WTC11 (cell line): ENCODE measurements at regions not wholly inside any gene's neighbourhood (a gene's known extent, or its start where the extent isn't known, plus 50 kb on each side); places are given as distances from the start of the nearest gene placed in this dataset.

ENCODE experiments used
- ATF6 ChIP-seq: sonication (generic); formaldehyde crosslinking; IDR thresholded peaks from 2 replicates; pipeline ENCODE4 v1.8.1; 2023; ENCODE audit warnings: mild to moderate bottlenecking, missing genetic modification reagents
- CTCF ChIP-seq: fragments of 200-600 bp; IDR thresholded peaks from 2 replicates; pipeline ENCODE4 v1.8.0; 2022; ENCODE audit warnings: antibody characterized with exemption

DNA sequence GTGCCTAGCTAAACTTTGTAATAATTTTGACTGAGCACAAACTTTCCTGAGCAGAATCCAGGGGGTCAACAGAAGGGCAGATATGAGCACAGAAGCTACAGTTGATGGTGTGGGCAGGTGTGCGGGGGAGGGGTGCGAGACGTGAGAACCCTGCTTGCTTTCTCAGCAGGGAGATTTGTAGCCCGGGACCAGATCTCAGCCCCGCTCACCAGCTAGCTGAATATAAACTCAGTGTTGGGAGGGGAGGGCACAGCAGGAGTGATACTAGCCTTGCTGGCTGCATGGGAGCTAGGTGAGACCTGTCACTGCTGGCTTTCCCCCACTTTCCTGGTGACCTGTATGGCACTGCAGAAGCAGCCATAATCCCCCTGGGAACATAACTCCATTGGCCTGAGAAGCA lies 83.4 kb downstream of the CLDN1 start:
- TF ChIP-seq ATF6 (CRISPR knock-in tag) (no peak), CTCF (no peak)
